K562 (cell line): ENCODE measurements at regions not wholly inside any gene's neighbourhood (a gene's known extent, or its start where the extent isn't known, plus 50 kb on each side); places are given as distances from the start of the nearest gene placed in this dataset.

ENCODE experiments used
- ETV6 ChIP-seq, 3 experiments: fragments of 150-350 bp in 1 of 3; sonication (generic) in 1 of 3; formaldehyde crosslinking in 1 of 3; IDR thresholded peaks; 2 replicates each; pipeline versions ENCODE4 v1.6.1 to v1.8.0; 2014 to 2022; ENCODE audit warnings: borderline replicate concordance in 2 of 3, low read depth in 2 of 3, antibody characterized with exemption in 1 of 3, low read length in 1 of 3, mild to moderate bottlenecking in 1 of 3, missing genetic modification reagents in 1 of 3
- SMARCA5 ChIP-seq: fragments of 450-650 bp; IDR thresholded peaks from 2 replicates; pipeline ENCODE4 v1.6.1; 2016
- ZNF316 ChIP-seq: fragments of 450-650 bp; IDR thresholded peaks from 2 replicates; pipeline ENCODE4 v1.6.1; 2016
- ZNF77 ChIP-seq: fragments of 250-450 bp; sonication (Bioruptor Pico); IDR thresholded peaks from 2 replicates; pipeline ENCODE4 v1.5.0; 2020
- TF ChIP-seq, protein P1 (sequence below), 2 experiments: fragments of 450-650 bp in 1 of 2; sonication (generic) in 1 of 2; formaldehyde crosslinking in 1 of 2; IDR thresholded peaks; 2 replicates each; pipeline versions ENCODE4 v1.7.1 to v1.9.0; 2016 to 2022; ENCODE audit warnings: inconsistent platforms in 1 of 2, mild to moderate bottlenecking in 1 of 2, missing genetic modification reagents in 1 of 2

DNA sequence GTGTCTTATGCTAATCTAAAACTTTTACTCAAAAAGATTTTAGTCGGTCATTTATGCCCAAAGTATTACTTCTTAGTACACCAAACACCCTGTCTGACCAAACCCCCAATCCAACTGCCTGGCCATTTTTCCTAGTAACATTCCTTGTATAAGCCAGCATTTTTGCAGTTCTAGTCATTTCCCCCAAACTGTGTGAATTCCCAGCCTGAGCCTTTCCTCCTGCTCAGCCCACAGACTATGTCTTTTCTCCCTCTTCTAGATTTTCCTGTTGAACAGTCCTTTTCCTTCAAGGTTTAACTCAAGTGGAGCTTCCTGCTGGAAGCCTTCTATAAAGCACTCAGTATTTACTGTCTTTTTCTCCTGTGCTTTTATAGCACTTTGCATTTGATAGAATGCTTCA is 843.8 kb downstream of the USP25 start (continued):
- TF ChIP-seq, protein P1, sequence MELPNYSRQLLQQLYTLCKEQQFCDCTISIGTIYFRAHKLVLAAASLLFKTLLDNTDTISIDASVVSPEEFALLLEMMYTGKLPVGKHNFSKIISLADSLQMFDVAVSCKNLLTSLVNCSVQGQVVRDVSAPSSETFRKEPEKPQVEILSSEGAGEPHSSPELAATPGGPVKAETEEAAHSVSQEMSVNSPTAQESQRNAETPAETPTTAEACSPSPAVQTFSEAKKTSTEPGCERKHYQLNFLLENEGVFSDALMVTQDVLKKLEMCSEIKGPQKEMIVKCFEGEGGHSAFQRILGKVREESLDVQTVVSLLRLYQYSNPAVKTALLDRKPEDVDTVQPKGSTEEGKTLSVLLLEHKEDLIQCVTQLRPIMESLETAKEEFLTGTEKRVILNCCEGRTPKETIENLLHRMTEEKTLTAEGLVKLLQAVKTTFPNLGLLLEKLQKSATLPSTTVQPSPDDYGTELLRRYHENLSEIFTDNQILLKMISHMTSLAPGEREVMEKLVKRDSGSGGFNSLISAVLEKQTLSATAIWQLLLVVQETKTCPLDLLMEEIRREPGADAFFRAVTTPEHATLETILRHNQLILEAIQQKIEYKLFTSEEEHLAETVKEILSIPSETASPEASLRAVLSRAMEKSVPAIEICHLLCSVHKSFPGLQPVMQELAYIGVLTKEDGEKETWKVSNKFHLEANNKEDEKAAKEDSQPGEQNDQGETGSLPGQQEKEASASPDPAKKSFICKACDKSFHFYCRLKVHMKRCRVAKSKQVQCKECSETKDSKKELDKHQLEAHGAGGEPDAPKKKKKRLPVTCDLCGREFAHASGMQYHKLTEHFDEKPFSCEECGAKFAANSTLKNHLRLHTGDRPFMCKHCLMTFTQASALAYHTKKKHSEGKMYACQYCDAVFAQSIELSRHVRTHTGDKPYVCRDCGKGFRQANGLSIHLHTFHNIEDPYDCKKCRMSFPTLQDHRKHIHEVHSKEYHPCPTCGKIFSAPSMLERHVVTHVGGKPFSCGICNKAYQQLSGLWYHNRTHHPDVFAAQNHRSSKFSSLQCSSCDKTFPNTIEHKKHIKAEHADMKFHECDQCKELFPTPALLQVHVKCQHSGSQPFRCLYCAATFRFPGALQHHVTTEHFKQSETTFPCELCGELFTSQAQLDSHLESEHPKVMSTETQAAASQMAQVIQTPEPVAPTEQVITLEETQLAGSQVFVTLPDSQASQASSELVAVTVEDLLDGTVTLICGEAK (IDR thresholded peaks at IDR 0.05) = no peak
- TF ChIP-seq, protein P1 (CRISPR knock-in tag; IDR thresholded peaks at IDR 0.05) = no peak
- TF ChIP-seq ZNF316 (no peak), SMARCA5 (no peak), ETV6 (IDR thresholded peaks at IDR 0.05; ENCODE audit: borderline replicate concordance in 1 of 2, low read depth in 2 of 2, low read length in 1 of 2) (no peak), ETV6 (CRISPR knock-in tag; IDR thresholded peaks at IDR 0.05; ENCODE audit: borderline replicate concordance) (no peak), ZNF77 (no peak)
